NCI-H187 (cell line): ENCODE measurements at regions not wholly inside any gene's neighbourhood (a gene's known extent, or its start where the extent isn't known, plus 50 kb on each side); places are given as distances from the start of the nearest gene placed in this dataset.
"Not testable (repeated sequence)": the region's sequence is repeated elsewhere in the genome, so short reads cannot be mapped to it uniquely, and the experiment has no call there.

Experiments
- DNase-seq, 2 experiments: peaks; one replicate each; lab custom pipeline; 2025; lab: John Stamatoyannopoulos, UW

- no peak for DNase-seq
Measured at GRCh38 chr11:23236826-23237555, 376.7 kb upstream of the CCDC179 start.

- DNase-seq, result no peak
Measured at GRCh38 chr11:23252426-23252825, 392.2 kb upstream of the CCDC179 start.

GRCh38 chr11:23257088-23257487 lies 396.8 kb upstream of the CCDC179 start:
- no peak for DNase-seq

- DNase-seq, result no peak
Measured at GRCh38 chr11:23257556-23257955, 397.3 kb upstream of the CCDC179 start.

- no peak for DNase-seq
Measured at GRCh38 chr11:23263466-23263865, 403.2 kb upstream of the CCDC179 start.

- no peak for DNase-seq
Measured at GRCh38 chr11:23272095-23272494, 411.8 kb upstream of the CCDC179 start.

GRCh38 chr11:23278121-23278520 lies 417.8 kb upstream of the CCDC179 start:
- DNase-seq, result no peak

GRCh38 chr11:23280088-23280487 lies 419.8 kb upstream of the CCDC179 start:
- no peak for DNase-seq

GRCh38 chr11:23283666-23284065 lies 423.4 kb upstream of the CCDC179 start:
- no peak for DNase-seq

- DNase-seq, result no peak
Measured at GRCh38 chr11:23284631-23285030, 424.4 kb upstream of the CCDC179 start.

GRCh38 chr11:23288003-23288783 lies 427.9 kb upstream of the CCDC179 start:
- DNase-seq, result no peak

GRCh38 chr11:23295241-23295640 lies 435.0 kb upstream of the CCDC179 start:
- DNase-seq, result no peak

GRCh38 chr11:23308041-23308440 lies 447.8 kb upstream of the CCDC179 start:
- DNase-seq, result no peak

- no peak for DNase-seq
Measured at GRCh38 chr11:23310276-23310675, 450.0 kb upstream of the CCDC179 start.

GRCh38 chr11:23311986-23312940 lies 452.0 kb upstream of the CCDC179 start:
- DNase-seq, result no peak

GRCh38 chr11:23313001-23313400 lies 452.7 kb upstream of the CCDC179 start:
- no peak for DNase-seq

GRCh38 chr11:23314162-23314561 lies 453.9 kb upstream of the CCDC179 start:
- DNase-seq, result no peak

GRCh38 chr11:23315286-23315685 lies 455.0 kb upstream of the CCDC179 start:
- no peak for DNase-seq

- DNase-seq, result no peak
Measured at GRCh38 chr11:23317816-23318215, 457.5 kb upstream of the CCDC179 start.

GRCh38 chr11:23318670-23319069 lies 458.4 kb upstream of the CCDC179 start:
- DNase-seq, result no peak

- no peak for DNase-seq
Measured at GRCh38 chr11:23320131-23320530, 459.9 kb upstream of the CCDC179 start.

- DNase-seq, result not testable (repeated sequence)
Measured at GRCh38 chr11:23335586-23335985, 475.3 kb upstream of the CCDC179 start.
